GM21619 (cell line): ENCODE measurements at regions not wholly inside any gene's neighbourhood (a gene's known extent, or its start where the extent isn't known, plus 50 kb on each side); places are given as distances from the start of the nearest gene placed in this dataset.
"Not testable (repeated sequence)": the region's sequence is repeated elsewhere in the genome, so short reads cannot be mapped to it uniquely, and the experiment has no call there.

Experiments
- ATAC-seq: cut with Tn5 transposase; IDR thresholded peaks from one replicate; pipeline ENCODE4 v1.9.1; 2021; ENCODE audit not compliant: unreplicated experiment

DNA sequence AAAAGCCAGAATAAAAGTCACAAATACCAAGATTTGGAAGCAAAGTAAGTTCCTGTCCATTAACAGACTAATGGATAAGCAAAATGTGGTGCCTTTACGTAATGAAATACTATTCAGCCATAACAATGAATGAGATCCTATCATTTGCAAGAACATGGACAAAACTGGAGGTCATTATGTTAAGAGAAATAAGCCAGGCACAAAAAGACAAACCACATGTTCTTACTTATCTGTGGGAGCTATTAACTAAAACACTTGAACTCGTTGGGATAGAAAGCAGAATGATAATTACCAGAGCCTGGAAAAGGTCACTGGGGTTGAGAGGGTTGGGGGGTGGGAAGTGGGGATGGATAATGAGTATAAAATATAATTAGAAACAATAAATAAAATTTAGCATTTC, 1015.9 kb downstream of the OTOL1 start:
- ATAC-seq = no peak

GRCh38 chr3:162517110-162517509, 1020.5 kb downstream of the OTOL1 start:
- no peak for ATAC-seq

DNA sequence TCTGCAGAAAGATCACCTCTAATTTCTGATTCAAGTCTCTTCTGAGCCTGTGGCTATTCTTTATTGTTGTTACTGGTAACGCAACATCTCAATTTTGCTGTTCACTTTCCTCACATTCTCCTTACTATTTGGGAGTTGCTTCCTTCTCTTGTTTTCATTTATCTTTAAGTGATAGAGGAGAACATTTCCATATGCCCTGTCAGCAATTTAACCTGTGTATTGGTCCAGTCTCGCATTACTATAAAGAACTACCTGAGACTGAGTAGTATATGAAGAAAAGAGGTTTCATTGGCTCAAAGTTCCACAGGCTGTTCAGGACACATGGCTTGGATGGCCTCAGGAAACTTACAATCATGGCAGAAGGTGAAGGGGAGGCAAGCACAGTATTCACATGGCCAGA, 1025.1 kb downstream of the OTOL1 start:
- no peak for ATAC-seq

DNA sequence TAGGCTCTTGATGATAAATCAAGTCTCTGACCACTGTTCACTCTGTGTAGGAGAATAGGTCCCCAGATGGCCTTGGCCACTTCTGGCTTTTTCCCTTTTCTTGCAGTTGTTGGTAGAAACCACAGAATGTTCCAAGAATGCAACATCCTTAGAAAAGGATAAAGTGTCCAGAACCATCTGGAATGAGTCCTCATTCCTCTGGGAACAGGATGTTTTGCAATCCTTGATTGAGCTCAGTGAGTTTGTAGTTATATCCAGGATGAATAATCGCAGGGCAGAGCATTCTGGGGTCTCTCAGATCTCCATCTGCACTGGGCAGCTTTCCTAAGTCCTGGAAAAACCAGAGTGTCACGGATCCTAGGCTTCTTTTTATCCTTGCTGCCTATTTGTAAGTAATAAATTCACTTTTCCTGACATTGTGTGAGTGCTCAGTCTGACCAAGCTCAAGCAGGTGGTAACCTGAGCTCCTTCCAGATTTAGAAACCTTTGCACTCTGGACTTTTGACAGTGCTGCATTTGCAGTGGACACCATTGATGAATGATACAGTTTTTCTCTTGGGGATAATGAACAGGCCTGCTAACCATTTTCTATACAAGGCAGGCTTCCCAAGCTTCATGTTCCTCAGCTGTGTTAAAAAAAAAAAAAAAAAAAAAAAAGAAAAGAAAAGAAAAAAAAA, 1028.6 kb downstream of the OTOL1 start:
- ATAC-seq = no peak

DNA sequence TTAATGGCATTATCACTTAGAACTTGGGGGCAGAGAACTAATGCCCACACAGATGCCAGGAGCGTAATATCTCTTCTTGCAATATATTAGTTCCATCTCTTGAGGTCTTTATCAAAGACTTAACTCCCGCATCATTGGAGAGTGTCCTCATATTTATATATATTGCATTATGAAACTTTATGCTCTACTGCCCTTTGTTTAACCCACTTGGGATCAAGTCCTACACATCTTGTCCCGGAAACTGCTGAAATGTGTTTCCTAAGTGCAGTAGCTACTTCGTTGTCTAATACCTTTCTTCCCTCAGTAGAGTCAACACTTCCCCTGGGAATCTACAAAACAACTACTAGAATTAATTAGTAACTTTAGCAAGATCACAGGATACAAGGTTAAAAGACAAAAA, 1029.2 kb downstream of the OTOL1 start:
- no peak for ATAC-seq

- ATAC-seq = no peak
Measured at GRCh38 chr3:162534431-162534830, 1037.8 kb downstream of the OTOL1 start.

DNA sequence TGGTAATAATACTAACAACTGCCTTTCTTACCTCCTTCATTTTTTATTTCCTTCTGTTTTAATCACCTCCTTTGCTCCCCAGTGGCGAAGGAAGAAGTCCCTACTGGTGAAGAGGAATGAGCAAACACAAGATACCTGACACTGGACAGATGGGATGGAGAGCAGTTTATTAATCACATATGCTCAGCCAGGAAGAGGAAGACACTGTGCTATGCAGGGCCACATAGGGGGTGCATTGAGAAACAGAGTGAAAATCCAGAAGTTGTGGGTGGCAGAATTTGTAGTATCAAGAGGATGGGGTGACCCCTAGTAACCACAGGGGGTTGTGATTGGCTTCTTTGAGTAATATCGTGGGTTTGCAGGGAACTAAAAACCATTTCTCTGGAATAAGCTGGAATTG, 1041.9 kb downstream of the OTOL1 start:
- no peak for ATAC-seq

DNA sequence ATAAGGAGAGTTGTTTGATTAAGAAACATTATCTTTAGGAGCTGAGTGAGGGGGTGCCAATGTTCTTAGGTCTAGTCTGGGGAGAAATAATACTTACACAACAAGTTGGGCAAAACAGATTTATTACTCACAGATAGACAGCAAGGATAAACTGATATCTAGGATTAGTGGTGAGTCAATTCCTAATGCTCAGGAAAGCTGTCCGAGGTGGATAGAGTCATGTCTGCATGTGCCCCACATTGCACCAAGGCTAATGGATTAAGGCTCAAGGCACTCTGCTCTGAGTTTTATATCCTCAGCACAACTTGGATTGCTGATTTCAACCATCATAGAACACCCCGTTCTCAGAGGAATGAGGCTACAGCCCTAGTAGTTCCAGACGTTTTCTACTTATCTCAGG, 1042.3 kb downstream of the OTOL1 start:
- no peak for ATAC-seq

GRCh38 chr3:162540421-162540820, 1043.8 kb downstream of the OTOL1 start:
- no peak for ATAC-seq

DNA sequence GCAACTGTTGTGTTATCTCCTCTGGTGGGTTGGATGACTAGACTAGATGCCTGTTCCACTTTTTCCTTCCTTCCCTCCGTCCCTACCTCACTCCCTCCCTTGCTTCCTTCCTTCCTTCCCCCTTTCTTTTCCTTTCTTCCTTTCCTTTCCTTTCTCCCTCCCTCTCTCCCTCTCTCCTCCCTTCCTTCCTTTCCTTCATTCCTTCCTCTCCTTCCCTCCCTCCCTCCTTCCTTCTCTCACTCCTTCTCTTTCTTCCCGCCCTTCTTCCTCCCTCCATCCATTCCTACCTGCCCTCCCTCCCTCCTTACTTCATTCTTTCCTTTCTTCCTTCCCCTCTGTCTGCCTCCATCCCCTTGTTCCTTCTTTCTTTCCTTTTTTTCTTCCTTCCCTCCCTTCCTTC, 1045.3 kb downstream of the OTOL1 start:
- no peak for ATAC-seq

DNA sequence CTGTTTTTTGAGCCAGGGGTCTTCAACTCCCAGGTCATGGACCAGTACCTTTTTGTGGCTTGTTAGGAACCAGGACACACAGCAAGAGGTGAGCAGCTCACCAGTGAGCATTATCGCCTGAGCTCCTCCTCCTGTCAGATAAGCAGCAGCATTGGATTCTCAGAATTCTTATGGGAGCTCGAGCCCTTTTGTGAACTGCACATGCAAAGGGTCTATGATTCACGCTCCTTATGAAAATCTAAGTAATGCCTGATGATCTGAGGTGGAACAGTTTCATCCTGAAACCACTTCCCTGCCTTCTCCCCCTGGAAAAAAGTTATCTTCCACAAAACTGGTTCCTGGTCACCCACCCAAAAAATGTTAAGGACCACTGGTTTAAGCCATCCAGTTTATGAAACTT, 1047.6 kb downstream of the OTOL1 start:
- no peak for ATAC-seq

DNA sequence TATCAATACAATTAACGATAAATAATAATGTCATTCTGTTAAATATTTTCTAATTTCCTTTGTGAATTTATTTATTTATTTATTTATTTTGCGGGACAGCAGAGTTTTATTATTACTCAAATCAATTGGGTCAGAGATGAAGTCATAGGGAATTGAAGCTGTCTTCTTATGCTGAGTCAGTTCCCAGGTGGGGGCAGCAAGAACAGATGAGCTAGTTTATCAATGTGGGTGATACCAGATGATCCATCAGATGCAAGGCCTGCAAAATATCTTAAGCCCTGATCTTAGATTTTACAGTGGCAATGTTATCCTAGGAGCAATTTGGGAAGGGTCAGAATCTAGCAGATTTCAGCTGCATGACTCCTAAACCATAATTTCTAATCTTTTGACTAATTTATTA, 1050.3 kb downstream of the OTOL1 start:
- no peak for ATAC-seq

GRCh38 chr3:162547321-162547720, 1050.7 kb downstream of the OTOL1 start:
- no peak for ATAC-seq

GRCh38 chr3:162555761-162556160, 1059.2 kb downstream of the OTOL1 start:
- ATAC-seq = no peak

- no peak for ATAC-seq
Measured at GRCh38 chr3:162558016-162558415, 1061.4 kb downstream of the OTOL1 start.

DNA sequence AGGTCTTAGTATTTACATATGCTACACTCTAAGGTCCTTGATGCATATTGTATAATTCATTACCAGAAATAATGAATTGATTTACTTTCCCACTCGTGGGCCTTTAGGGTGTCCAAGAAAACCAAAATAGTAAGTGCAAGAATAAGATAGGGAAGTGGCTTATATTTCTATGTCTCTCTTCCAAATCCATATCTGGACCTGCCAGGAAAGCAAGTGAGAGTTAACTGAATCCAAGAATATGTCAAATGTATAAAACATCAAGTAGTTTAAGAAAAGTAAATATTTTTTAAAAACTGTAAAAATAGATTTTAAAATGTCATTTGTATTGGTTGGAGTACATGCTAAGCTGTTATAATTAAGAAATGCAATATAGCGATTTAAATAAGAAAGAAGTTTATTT, 1072.1 kb downstream of the OTOL1 start:
- ATAC-seq = no peak

- no peak for ATAC-seq
Measured at GRCh38 chr3:162569314-162569713, 1072.7 kb downstream of the OTOL1 start.

DNA sequence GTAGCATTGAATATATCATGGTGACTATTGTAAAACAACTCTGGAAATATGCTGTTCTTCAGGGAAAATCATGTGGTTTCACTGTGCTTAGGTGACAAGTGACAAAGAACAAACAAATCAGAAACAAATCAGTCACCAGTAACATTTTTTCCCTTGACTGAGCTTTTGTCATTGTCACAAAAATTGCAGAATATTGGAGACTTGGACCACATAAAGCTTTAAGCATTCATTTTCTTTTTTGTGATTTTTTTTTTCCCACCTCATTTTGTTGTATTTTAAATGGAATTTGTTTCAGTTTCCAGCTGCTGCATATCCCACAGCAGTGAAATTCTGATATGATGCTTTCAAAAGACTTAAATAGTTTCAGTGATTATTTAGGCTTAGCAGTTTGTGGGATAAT, 1088.4 kb downstream of the OTOL1 start:
- ATAC-seq = no peak

DNA sequence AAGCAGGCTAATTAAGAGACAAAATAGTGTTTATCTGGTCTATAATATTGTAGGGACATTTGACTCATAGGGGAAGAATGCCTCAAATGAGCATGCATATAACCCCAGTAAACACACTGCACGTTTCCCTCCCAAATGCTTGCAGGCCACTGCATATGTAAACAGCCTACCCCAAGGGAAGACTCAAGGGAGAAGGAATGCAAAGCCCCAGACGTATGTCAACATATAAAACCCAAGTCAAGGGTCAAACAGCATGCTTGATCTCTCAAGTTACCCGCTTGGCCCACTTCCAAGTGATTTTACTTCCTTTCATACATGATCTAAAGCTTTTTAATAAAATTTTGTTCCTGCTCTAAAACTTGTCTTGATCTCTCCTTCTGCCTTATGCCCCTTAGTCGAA, 1090.0 kb downstream of the OTOL1 start:
- ATAC-seq = no peak

DNA sequence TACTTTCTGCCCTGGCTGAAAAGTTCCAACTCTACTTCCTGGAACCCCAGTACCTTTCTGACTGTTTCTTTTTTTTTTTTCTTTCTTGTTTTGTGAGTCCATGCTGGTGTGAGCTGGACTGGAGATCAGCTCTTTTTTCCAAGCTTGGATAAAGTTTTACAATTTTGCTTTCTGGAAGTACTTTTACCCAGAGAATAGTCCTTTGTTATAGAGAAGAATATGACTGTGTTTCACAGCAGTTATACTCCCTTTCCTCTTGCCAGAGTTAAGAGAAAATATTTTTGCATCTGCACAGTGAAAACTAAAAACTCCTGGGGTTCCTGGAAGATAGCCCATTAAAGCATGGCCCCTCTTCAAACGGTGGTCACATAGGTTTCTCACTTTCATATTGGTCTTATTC, 1100.6 kb downstream of the OTOL1 start:
- no peak for ATAC-seq

GRCh38 chr3:162598500-162598899, 1101.9 kb downstream of the OTOL1 start:
- ATAC-seq = not testable (repeated sequence)

DNA sequence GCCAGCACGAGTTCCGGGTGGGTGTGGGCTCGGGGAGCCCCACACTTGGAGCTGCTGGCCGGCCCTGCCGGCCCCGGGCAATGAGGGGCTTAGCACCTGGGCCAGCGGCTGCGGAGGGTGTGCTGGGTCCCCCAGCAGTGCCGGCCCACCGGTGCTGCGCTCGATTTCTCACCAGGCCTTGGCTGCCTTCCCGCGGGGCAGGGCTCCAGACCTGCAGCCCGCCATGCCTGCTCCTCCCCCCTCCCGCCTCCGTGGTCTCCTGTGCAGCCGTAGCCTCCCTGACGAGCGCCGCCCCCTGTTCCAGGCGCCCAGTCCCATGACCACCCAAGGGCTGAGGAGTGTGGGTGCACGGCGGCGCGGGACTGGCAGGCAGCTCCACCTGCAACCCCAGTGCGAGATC, 1103.1 kb downstream of the OTOL1 start:
- ATAC-seq = not testable (repeated sequence)

DNA sequence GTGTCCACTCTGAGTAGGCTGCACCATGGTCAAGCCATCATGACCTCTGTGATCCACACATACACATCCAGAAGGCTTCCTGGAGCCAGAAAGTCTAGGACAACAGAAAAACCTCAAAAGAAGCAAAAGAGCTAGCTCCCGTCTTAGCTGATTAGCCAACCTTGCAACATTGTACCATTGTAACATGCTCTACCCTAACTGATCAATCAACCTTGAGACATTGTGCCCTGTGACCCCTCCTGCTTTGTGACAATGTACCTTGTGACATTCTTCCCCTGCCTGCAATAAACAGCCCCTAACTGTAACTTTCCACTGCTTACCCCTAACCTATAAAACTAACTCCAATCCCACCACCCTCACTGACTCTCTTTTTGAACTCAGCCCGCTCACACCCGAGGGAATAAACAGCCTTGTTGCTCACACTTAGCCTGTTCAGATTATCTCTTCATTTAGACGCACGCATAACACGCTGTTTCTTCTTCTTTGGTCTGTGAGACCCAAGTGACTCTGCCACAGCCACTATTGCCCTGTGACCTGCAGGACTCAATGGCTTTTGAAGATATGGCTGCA, 1104.6 kb downstream of the OTOL1 start:
- ATAC-seq = no peak
